ENCODE measurements at regions not wholly inside any gene's neighbourhood (a gene's known extent, or its start where the extent isn't known, plus 50 kb on each side); places are given as distances from the start of the nearest gene placed in this dataset.

DNA sequence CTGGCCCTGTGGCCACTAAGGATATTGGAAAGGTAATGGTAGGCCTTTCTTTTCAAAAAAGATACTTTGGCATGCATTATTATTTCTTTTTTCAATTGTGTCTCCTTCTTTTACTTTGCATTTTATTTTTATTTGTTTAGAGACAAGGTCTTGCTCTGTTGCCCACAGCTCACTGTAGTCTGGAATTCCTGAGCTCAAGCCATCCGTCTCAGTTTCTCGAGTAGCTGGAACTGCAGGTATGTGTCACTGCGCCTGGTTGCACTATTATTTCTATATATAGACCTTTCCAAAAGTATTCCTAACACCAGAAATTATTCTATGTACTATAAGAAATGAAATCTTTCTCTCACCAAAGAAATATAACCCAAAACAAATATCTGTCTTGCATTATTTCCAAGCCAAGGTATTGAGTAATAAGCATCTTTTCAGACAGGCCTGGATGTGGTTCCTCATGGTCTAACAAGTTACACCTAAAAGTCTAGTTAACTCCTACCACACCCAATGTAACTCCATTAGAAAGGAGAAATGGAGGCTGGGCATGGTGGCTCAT, 500.8 kb upstream of the ANKRD30A start:
- DNase-seq, result no peak

GRCh38 chr10:36621346-36621745, 504.1 kb upstream of the ANKRD30A start:
- DNase-seq, result no peak

- DNase-seq, result no peak
Measured at GRCh38 chr10:36612436-36612835, 513.0 kb upstream of the ANKRD30A start.

DNA sequence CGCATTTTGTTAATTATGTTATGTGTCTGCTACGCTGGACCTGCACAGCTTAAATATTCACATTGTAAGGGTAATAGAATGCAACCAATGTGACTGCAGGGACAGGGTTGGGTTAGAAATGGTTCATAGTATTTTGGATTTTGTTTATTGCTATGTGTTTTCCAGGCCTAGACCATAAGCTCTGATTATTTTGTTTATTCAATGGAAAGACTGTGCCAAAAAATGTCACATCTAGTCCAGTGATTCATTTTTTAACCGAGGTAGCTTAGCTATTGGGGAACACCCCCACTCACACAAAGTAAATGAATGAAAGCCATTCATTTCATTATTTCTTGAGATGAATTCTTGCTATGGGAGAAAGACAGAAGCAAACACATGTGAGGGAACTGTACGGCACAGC, 516.5 kb upstream of the ANKRD30A start:
- DNase-seq, result no peak

GRCh38 chr10:36608251-36608650, 517.1 kb upstream of the ANKRD30A start:
- no peak for DNase-seq

- DNase-seq, result no peak
Measured at GRCh38 chr10:36606234-36606839, 519.1 kb upstream of the ANKRD30A start.

DNA sequence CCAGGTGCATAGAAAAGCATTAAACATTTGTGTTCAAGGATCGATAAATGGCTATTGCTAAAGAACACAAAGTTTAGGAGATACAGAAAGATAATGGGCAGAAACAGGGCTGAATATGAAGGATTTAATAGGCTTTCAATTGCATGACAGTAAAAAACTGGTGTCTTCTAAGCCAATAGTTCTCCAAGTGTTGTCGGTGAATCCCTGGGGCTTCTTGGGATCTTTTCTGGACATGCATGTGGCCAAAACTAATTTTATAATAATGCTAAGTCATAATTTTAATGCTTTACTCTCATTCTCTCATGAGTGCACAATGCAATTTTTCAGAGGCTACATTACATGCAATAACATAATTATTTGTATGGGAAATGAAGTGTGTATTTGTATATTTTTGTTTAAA, 521.1 kb upstream of the ANKRD30A start:
- DNase-seq, result no peak

- DNase-seq, result no peak
Measured at GRCh38 chr10:36603688-36604087, 521.7 kb upstream of the ANKRD30A start.

- no peak for DNase-seq
Measured at GRCh38 chr10:36602374-36602773, 523.0 kb upstream of the ANKRD30A start.

GRCh38 chr10:36597756-36598320, 527.6 kb upstream of the ANKRD30A start:
- no peak for DNase-seq

DNA sequence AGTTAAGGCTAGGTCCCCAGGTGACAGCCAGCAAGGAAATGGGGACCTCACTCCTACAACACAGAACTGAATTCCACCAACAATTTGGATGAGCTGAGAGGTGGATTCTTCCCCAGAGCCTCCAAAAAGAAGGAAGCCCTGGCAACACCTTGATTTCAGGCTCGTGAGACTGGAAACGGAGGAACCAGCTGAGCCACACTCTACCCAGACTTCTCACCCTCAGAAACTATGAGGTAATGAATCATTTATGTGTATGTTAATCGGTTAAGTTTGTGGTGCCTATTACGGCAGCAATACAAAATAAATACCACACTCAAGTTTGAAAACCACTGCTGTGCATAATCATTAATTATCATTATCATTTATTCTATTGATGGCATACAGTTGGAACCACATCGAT, 532.4 kb upstream of the ANKRD30A start:
- no peak for DNase-seq

DNA sequence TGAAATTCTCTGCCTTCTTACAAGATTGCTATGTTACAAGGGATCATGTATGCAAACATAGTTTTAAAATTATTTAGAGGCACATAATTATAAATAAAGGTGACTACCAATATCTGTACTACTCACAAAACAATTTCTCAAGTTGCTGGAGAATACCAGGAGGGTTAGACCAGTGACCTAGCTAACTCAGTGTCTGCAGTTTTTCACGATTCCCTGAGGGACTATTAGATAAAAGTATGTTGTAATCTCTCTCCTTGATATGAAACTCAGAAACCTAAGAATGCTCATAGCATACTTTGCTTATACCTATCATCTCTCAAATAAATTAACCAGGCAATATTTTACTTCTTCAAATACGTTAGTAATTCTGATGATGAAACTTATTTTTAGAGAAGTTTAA, 534.0 kb upstream of the ANKRD30A start:
- DNase-seq, result no peak

- no peak for DNase-seq
Measured at GRCh38 chr10:36583690-36584089, 541.7 kb upstream of the ANKRD30A start.

DNA sequence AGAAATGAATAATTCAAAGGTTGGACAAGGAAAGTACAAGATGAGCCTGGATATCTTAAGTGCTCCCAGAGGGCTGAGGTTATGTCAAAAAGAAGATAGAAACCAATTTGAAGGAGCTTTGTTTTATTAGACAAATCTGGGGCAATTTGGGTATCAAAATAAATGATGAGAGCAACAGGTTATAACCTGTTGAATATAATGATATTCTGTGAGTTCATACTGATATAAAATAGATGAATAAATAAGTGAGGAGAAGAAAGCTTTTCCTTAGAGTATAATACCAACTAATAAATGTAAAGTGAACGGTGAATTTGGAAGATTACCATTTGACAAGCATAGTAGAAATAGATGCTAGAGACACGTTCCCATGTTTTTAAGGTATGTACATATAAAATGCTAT, 544.2 kb upstream of the ANKRD30A start:
- no peak for DNase-seq

- no peak for DNase-seq
Measured at GRCh38 chr10:36578306-36578705, 547.1 kb upstream of the ANKRD30A start.

GRCh38 chr10:36577126-36577525, 548.3 kb upstream of the ANKRD30A start:
- DNase-seq, result no peak

- no peak for DNase-seq
Measured at GRCh38 chr10:36574207-36574606, 551.2 kb upstream of the ANKRD30A start.

GRCh38 chr10:36573246-36573645, 552.2 kb upstream of the ANKRD30A start:
- no peak for DNase-seq

DNA sequence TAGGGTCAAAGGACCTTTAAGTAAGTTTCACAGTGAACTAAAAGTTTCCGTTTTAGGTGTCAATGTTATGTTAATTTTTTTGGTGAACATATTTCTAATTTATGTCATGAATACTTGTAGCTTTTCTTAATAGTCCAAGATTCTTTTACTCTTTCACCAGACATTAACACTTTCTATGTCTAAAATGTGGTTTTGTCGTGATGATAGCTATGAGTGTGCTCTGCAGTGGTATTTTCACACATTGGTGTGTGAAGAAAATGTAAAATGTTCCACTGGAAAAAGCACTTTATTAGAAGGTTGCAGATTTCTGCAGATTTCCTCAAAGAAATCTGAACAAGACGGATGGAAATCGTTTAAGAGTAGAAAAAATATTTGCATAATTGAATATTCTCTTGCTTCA, 561.0 kb upstream of the ANKRD30A start:
- DNase-seq, result no peak

DNA sequence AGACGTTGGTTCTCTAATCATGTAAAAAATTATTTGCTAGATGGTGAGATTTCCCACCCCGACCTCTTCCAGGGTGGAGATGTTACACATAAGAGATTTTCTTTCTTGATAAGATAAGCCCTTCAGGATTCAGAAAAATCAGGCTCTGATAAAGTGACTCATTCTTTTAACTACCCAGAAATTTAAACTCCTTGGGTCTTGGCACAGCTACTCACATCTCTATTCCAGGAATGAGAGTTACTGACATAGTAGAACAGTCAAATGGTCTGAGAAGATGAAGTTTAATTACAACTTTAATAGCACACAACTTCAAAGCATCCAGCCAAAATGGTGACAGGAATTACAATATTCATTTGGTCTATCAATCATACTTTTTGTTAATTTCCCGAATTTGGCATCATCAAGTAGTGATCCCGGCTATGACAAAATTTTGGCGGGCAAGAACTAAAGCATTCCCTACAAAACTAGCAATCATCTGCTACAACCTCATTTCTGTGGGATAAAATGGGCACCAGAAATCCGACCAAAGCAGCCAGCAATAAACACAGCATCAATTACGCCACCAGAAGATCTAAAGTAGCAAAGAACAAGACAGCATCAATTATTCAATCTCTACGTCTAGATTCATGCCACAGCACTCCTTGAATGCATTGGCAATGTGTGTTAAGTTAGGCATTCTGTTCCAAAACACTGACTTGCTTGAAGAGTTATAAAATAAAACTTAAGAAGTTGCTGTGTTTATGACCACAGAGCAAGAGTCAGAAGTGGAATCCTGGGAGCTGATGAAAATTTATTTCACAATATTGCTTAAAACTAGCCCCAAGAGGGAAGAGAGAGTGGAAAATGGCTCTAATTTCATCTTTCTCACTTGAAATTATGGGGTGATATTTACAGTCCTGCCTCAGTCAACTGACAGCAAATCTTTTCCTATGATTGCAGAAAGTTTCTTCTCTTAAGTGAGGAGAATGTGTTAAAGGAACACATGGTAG, 565.7 kb upstream of the ANKRD30A start:
- no peak for DNase-seq

GRCh38 chr10:36556468-36556867, 568.9 kb upstream of the ANKRD30A start:
- no peak for DNase-seq

- DNase-seq, result no peak
Measured at GRCh38 chr10:36555036-36555435, 570.4 kb upstream of the ANKRD30A start.

GRCh38 chr10:36547965-36548364, 577.4 kb upstream of the ANKRD30A start:
- no peak for DNase-seq

DNA sequence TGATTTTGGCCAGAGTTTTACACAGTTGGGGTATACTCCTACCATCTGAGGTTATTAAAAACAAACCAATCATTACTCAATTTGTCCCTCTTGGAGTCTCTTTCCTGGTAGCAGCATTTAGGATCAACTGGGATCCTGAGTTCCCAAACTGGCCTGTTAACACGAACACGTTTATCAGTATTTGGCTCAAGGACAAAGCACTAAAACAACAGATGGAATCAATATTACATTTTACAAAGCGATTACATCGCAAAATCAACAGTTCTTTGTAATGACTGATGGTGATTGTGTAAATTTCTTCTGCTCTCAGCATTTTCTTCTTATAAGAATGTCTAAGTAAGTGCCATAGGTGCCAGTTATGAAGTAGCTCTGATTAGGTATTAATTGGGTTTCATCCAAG, 582.9 kb upstream of the ANKRD30A start:
- no peak for DNase-seq
